HCT116 (cell line): ENCODE measurements at regions not wholly inside any gene's neighbourhood (a gene's known extent, or its start where the extent isn't known, plus 50 kb on each side); places are given as distances from the start of the nearest gene placed in this dataset.
"Not testable (repeated sequence)": the region's sequence is repeated elsewhere in the genome, so short reads cannot be mapped to it uniquely, and the experiment has no call there.

Experiments used
- ATAC-seq: fragments of 200-7000 bp; cut with Tn5 transposase; 2 replicates; pipeline ENCODE4 v1.9.1; 2020; ENCODE audit warnings: mild to moderate bottlenecking, moderate library complexity
- BruUV-seq: library from RNA; stranded (reverse); fragments of 400-500 nt; replicated peaks from 2 replicates; lab custom pipeline; 2021; lab: Mats Ljungman, UMichigan
- CTCF ChIA-PET: fragments of 300-600 bp; sonication (Branson Sonifier 250); formaldehyde crosslinking; loops from one replicate; lab custom pipeline; 2021; ENCODE audit warnings: antibody characterized with exemption; lab: Charles Lee
- POLR2A ChIA-PET: fragments of 300-600, 350-600 bp; sonication (Branson Sonifier 250); formaldehyde crosslinking; loops from one replicate; lab custom pipeline; 2021; ENCODE audit warnings: antibody characterized with exemption; lab: Charles Lee
- RAD21 ChIA-PET, 2 experiments: fragments of 300-600 bp; sonication (Branson Sonifier 250); formaldehyde crosslinking; loops; one replicate each; lab custom pipeline; 2023; ENCODE audit warnings: low total read pairs in 2 of 2; ENCODE audit not compliant: uncharacterized antibody in 2 of 2, unreplicated experiment in 2 of 2, low non-redundant PET in 1 of 2; lab: Charles Lee
- DNase-seq: peaks from one replicate; pipeline ENCODE4 v3.0.0-alpha.2; 2010; ENCODE audit warnings: low read depth, low spot score
- H2AFZ ChIP-seq: fragments of 200-600 bp; shearing (Covaris generic), sonication (generic); 2 replicates; pipeline ENCODE4 v1.6.1; 2017; ENCODE audit warnings: low read depth, mixed run types, mixed read lengths, antibody characterized with exemption, low read length; ENCODE audit not compliant: poor library complexity, severe bottlenecking
- H3K27ac ChIP-seq: 2 replicates; pipeline ENCODE4 v1.5.1; 2012; ENCODE audit warnings: low read depth, low read length
- H3K27me3 ChIP-seq: fragments of 200-600 bp; sonication (generic); 2 replicates; pipeline ENCODE4 v1.6.1; 2016; ENCODE audit warnings: mixed run types, low read length, mixed read lengths; ENCODE audit not compliant: insufficient read depth
- H3K36me3 ChIP-seq, 2 experiments: fragments of 200-500 bp in 1 of 2; fragments of 200-600 bp in 1 of 2; sonication (Bioruptor generic) in 1 of 2; sonication (generic) in 1 of 2; 2 replicates each; pipeline versions ENCODE4 v1.5.1 to v1.6.1; 2014 to 2016; ENCODE audit warnings: low read length in 2 of 2, inconsistent platforms in 1 of 2, mixed read lengths in 1 of 2, mixed run types in 1 of 2; ENCODE audit not compliant: insufficient read depth in 2 of 2, control insufficient read depth in 1 of 2
- H3K4me1 ChIP-seq, 2 experiments: fragments of 200-600 bp in 1 of 2; sonication (generic) in 1 of 2; 2 replicates each; pipeline versions ENCODE4 v1.5.1 to v1.6.1; 2012 to 2017; ENCODE audit warnings: low read length in 2 of 2, inconsistent platforms in 1 of 2, mild to moderate bottlenecking in 1 of 2, mixed read lengths in 1 of 2, mixed run types in 1 of 2, moderate library complexity in 1 of 2; ENCODE audit not compliant: insufficient read depth in 2 of 2, control insufficient read depth in 1 of 2
- H3K4me2 ChIP-seq: fragments of 200-600 bp; sonication (generic); 2 replicates; pipeline ENCODE4 v1.6.1; 2017; ENCODE audit warnings: mixed run types, low read length, mixed read lengths
- H3K4me3 ChIP-seq, 2 experiments: fragments of 200-600 bp in 1 of 2; sonication (generic) in 1 of 2; replicated peaks in 1 of 2; 2 replicates each; pipeline ENCODE4 v1.5.1; 2011 to 2016; ENCODE audit warnings: low read length in 2 of 2, control low read depth in 1 of 2, low read depth in 1 of 2, mild to moderate bottlenecking in 1 of 2, mixed read lengths in 1 of 2, mixed run types in 1 of 2
- H3K79me2 ChIP-seq: fragments of 200-600 bp; sonication (generic); 2 replicates; pipeline ENCODE4 v1.6.1; 2017; ENCODE audit warnings: mild to moderate bottlenecking, mixed run types, low read length, moderate library complexity, mixed read lengths; ENCODE audit not compliant: insufficient read depth
- H3K9ac ChIP-seq: fragments of 200-600 bp; sonication (generic); 2 replicates; pipeline ENCODE4 v1.6.1; 2016; ENCODE audit warnings: low read length, mixed read lengths
- H3K9me2 ChIP-seq: fragments of 200-600 bp; sonication (generic), shearing (Covaris generic); 2 replicates; pipeline ENCODE4 v1.6.1; 2017; ENCODE audit warnings: mixed run types, mild to moderate bottlenecking, moderate library complexity; ENCODE audit not compliant: insufficient read depth
- H3K9me3 ChIP-seq, 2 experiments: fragments of 200-500 bp in 1 of 2; fragments of 200-600 bp in 1 of 2; sonication (Bioruptor generic) in 1 of 2; sonication (generic) in 1 of 2; 2 replicates each; pipeline ENCODE4 v1.6.1; 2014 to 2017; ENCODE audit warnings: low read length in 2 of 2, mixed read lengths in 2 of 2, inconsistent platforms in 1 of 2, low read depth in 1 of 2, mild to moderate bottlenecking in 1 of 2, mixed run types in 1 of 2, moderate library complexity in 1 of 2; ENCODE audit not compliant: control insufficient read depth in 1 of 2, insufficient read depth in 1 of 2
- H4K20me1 ChIP-seq: fragments of 200-600 bp; sonication (generic), shearing (Covaris generic); 2 replicates; pipeline ENCODE4 v1.6.1; 2017; ENCODE audit warnings: mixed run types, mild to moderate bottlenecking, moderate library complexity; ENCODE audit not compliant: insufficient read depth
- ATF3 ChIP-seq: IDR thresholded peaks from 2 replicates; pipeline ENCODE4 v1.6.1; 2012
- CBX3 ChIP-seq: IDR thresholded peaks from 2 replicates; pipeline ENCODE4 v1.6.1; 2012; ENCODE audit warnings: low read depth
- CEBPB ChIP-seq: IDR thresholded peaks from 2 replicates; pipeline ENCODE4 v1.6.1; 2012; ENCODE audit warnings: low read depth
- CTCF ChIP-seq, 3 experiments: fragments of 200-600 bp in 1 of 3; sonication (generic) in 1 of 3; IDR thresholded peaks in 2 of 3; conservative IDR thresholded peaks in 1 of 3; 2 replicates each; pipeline ENCODE4 v1.5.1; 2012 to 2017; ENCODE audit warnings: low read depth in 2 of 3, low read length in 2 of 3, antibody characterized with exemption in 1 of 3, borderline replicate concordance in 1 of 3, control low read depth in 1 of 3, mild to moderate bottlenecking in 1 of 3, mixed read lengths in 1 of 3, mixed run types in 1 of 3, moderate library complexity in 1 of 3; ENCODE audit not compliant: insufficient read depth in 1 of 3
- ELF1 ChIP-seq: IDR thresholded peaks from 2 replicates; pipeline ENCODE4 v1.6.1; 2012; ENCODE audit warnings: low read depth, borderline replicate concordance
- FOSL1 ChIP-seq: IDR thresholded peaks from 2 replicates; pipeline ENCODE4 v1.6.1; 2012; ENCODE audit warnings: low read depth
- JUND ChIP-seq: IDR thresholded peaks from 2 replicates; pipeline ENCODE4 v1.6.1; 2012
- MAX ChIP-seq: IDR thresholded peaks from 2 replicates; pipeline ENCODE4 v1.6.1; 2012
- POLR2A ChIP-seq: IDR thresholded peaks from 2 replicates; pipeline ENCODE4 v1.7.0; 2011; ENCODE audit warnings: borderline replicate concordance; ENCODE audit not compliant: insufficient read depth, insufficient read length; ENCODE audit errors: extremely low read depth
- RAD21 ChIP-seq: IDR thresholded peaks from 2 replicates; pipeline ENCODE4 v1.6.1; 2012; ENCODE audit warnings: low read depth, mild to moderate bottlenecking
- SIN3A ChIP-seq: IDR thresholded peaks from 2 replicates; pipeline ENCODE4 v1.6.1; 2012; ENCODE audit warnings: low read depth
- TCF7L2 ChIP-seq: IDR thresholded peaks from 2 replicates; pipeline ENCODE4 v1.7.0; 2011; ENCODE audit warnings: borderline replicate concordance, inconsistent platforms; ENCODE audit not compliant: insufficient read depth, insufficient read length; ENCODE audit errors: extremely low read depth
- YY1 ChIP-seq: IDR thresholded peaks from 2 replicates; pipeline ENCODE4 v1.6.1; 2011; ENCODE audit warnings: low read length, low read depth, moderate library complexity, mild to moderate bottlenecking; ENCODE audit not compliant: insufficient replicate concordance; ENCODE audit errors: extremely low read depth
- ZBTB33 ChIP-seq: IDR thresholded peaks from 2 replicates; pipeline ENCODE4 v1.6.1; 2011; ENCODE audit warnings: mild to moderate bottlenecking, low read length, moderate library complexity; ENCODE audit not compliant: insufficient replicate concordance; ENCODE audit errors: extremely low read depth
- ZFX ChIP-seq: fragments of 450-650 bp; IDR thresholded peaks from 2 replicates; pipeline ENCODE4 v1.6.1; 2017
- intact Hi-C: fragments of 100-400 bp; cut with micrococcal nuclease; formaldehyde crosslinking; loops from 2 replicates; pipeline ENCODE4 v1.10.0; 2022

GRCh38 chr4:153098427-153098826 lies 105.8 kb upstream of the TRIM2 start (continued):
- TF ChIP-seq ZBTB33, result no peak
- no peak for TF ChIP-seq ATF3

- H3K36me3 ChIP-seq, result no peaks in the 10 kb centered on the region
- ATAC-seq, result no peak
- H3K4me1 ChIP-seq, result no peaks in the 10 kb centered on the region
- no peaks in the 10 kb centered on the region for H3K27me3 ChIP-seq
- H3K9me2 ChIP-seq, result no peaks in the 10 kb centered on the region
- H3K9me3 ChIP-seq, result no peaks in the 10 kb centered on the region
- no peak overlapping the region for H3K9ac ChIP-seq
- no peaks in the 10 kb centered on the region for H3K79me2 ChIP-seq
- ChIA-PET POLR2A (no interaction called here), RAD21 (no interaction called here), CTCF (no interaction called here)
- no TSS peak for BruUV-seq
- H4K20me1 ChIP-seq, result no peaks in the 10 kb centered on the region
- no peak overlapping the region for H3K27ac ChIP-seq
- H3K4me2 ChIP-seq, result no peak overlapping the region
- no peak overlapping the region for H3K4me3 ChIP-seq
- no peak overlapping the region for H2AFZ ChIP-seq
- no peak for DNase-seq
- intact Hi-C loops, result no loop called here
- TF ChIP-seq SIN3A (no peak), CEBPB (no peak), YY1 (no peak), CTCF (IDR thresholded peaks at IDR 0.05 in 2 of 3, conservative IDR thresholded peaks at IDR 0.05 in 1 of 3; ENCODE audit: borderline replicate concordance in 1 of 3, insufficient read depth in 1 of 3, low read depth in 2 of 3, low read length in 2 of 3) (no peak), ZFX (no peak), ELF1 (no peak), FOSL1 (no peak), TCF7L2 (no peak), CBX3 (no peak), JUND (no peak), RAD21 (no peak), ATF3 (no peak), POLR2A (no peak), MAX (no peak)
Observed at GRCh38 chr4:153099391-153100140, 104.7 kb upstream of the TRIM2 start.

GRCh38 chr4:153106736-153107135 lies 97.5 kb upstream of the TRIM2 start:
- H3K36me3 ChIP-seq, DNase-seq, H3K9ac ChIP-seq, H3K9me2 ChIP-seq, H4K20me1 ChIP-seq, intact Hi-C loops, CTCF ChIA-PET, H3K4me3 ChIP-seq, H3K4me1 ChIP-seq, H3K9me3 ChIP-seq, ATAC-seq, BruUV-seq, H2AFZ ChIP-seq, POLR2A ChIA-PET, H3K27me3 ChIP-seq, RAD21 ChIA-PET, H3K79me2 ChIP-seq, H3K4me2 ChIP-seq, H3K27ac ChIP-seq: not testable (repeated sequence)
